Endothelial cell of umbilical vein (primary cell): ENCODE measurements at regions not wholly inside any gene's neighbourhood (a gene's known extent, or its start where the extent isn't known, plus 50 kb on each side); places are given as distances from the start of the nearest gene placed in this dataset.

ENCODE experiments used
- BruUV-seq: library from RNA; stranded (reverse); fragments of 400-500 nt; replicated peaks from 2 replicates; lab custom pipeline; 2021; lab: Mats Ljungman, UMichigan
- CTCF ChIA-PET: fragments of 300-600, 350-600 bp; sonication (Branson Sonifier 250); formaldehyde crosslinking; loops from one replicate; lab custom pipeline; 2021; ENCODE audit warnings: antibody characterized with exemption, inconsistent platforms; lab: Charles Lee
- POLR2A ChIA-PET: fragments of 300-600, 350-600 bp; sonication (Branson Sonifier 250); formaldehyde crosslinking; loops from one replicate; lab custom pipeline; 2021; ENCODE audit warnings: antibody characterized with exemption, inconsistent platforms; lab: Charles Lee
- DNase-seq: peaks from one replicate; pipeline ENCODE4 v3.0.0-alpha.2; 2011; ENCODE audit warnings: low read depth, low spot score
- FAIRE-seq: peaks from 2 replicates; lab custom pipeline; 2011; peaks lifted over from hg19 to GRCh38; lab: Jason Lieb, UNC
- H2AFZ ChIP-seq: 2 replicates; pipeline ENCODE4 v1.6.0; 2012; ENCODE audit warnings: low read depth, low read length, control low read depth, inconsistent platforms
- H3K27ac ChIP-seq: 2 replicates; pipeline ENCODE4 v1.5.1; 2011; ENCODE audit warnings: low read depth, mild to moderate bottlenecking, control low read depth, low read length, moderate library complexity; ENCODE audit not compliant: insufficient read depth
- H3K27me3 ChIP-seq, 2 experiments: 2 replicates each; pipeline versions ENCODE4 v1.6.0 to v1.6.1; 2011; ENCODE audit warnings: low read length in 2 of 2, mixed read lengths in 1 of 2; ENCODE audit not compliant: control insufficient read depth in 2 of 2, insufficient read depth in 2 of 2
- H3K36me3 ChIP-seq, 2 experiments: 2 replicates in 1 of 2; 3 replicates in 1 of 2; pipeline ENCODE4 v1.5.1; 2011; ENCODE audit warnings: low read length in 2 of 2, mild to moderate bottlenecking in 1 of 2, moderate library complexity in 1 of 2; ENCODE audit not compliant: control insufficient read depth in 2 of 2, insufficient read depth in 2 of 2; ENCODE audit errors: extremely low read depth in 1 of 2
- H3K4me1 ChIP-seq: 3 replicates; pipeline ENCODE4 v1.5.1; 2011; ENCODE audit warnings: mild to moderate bottlenecking, low read length; ENCODE audit not compliant: control insufficient read depth, insufficient read depth; ENCODE audit errors: extremely low read depth
- H3K4me2 ChIP-seq: 2 replicates; pipeline ENCODE4 v1.6.1; 2011; ENCODE audit warnings: low read length, control low read depth, mixed read lengths; ENCODE audit not compliant: insufficient read depth
- H3K4me3 ChIP-seq, 3 experiments: fragments of 200-600 bp in 1 of 3; sonication (generic), shearing (Covaris generic) in 1 of 3; replicated peaks in 1 of 3; 2 replicates each; pipeline ENCODE4 v1.5.1; 2011 to 2016; ENCODE audit warnings: control low read depth in 3 of 3, low read length in 3 of 3, mild to moderate bottlenecking in 2 of 3, inconsistent platforms in 1 of 3, low read depth in 1 of 3, moderate library complexity in 1 of 3; ENCODE audit not compliant: insufficient read depth in 1 of 3
- H3K79me2 ChIP-seq: 2 replicates; pipeline ENCODE4 v1.6.0; 2012; ENCODE audit warnings: low read length, inconsistent platforms; ENCODE audit not compliant: control insufficient read depth, insufficient read depth
- H3K9ac ChIP-seq: replicated peaks from 2 replicates; pipeline ENCODE3; 2011; ENCODE audit warnings: low read length, control low read depth; ENCODE audit not compliant: insufficient read depth; ENCODE audit errors: extremely low read depth
- H3K9me1 ChIP-seq: replicated peaks from 3 replicates; pipeline ENCODE4 v1.6.0; 2011; ENCODE audit warnings: mild to moderate bottlenecking, low read length; ENCODE audit not compliant: control insufficient read depth, insufficient read depth; ENCODE audit errors: extremely low read depth
- H3K9me3 ChIP-seq: replicated peaks from 2 replicates; pipeline ENCODE4 v1.5.1; 2012; ENCODE audit warnings: low read length, inconsistent platforms; ENCODE audit not compliant: control insufficient read depth, insufficient read depth
- H4K20me1 ChIP-seq: replicated peaks from 2 replicates; pipeline ENCODE3; 2011; ENCODE audit warnings: mild to moderate bottlenecking, low read length; ENCODE audit not compliant: control insufficient read depth, insufficient read depth; ENCODE audit errors: extremely low read depth
- EZH2 ChIP-seq: IDR thresholded peaks from 2 replicates; pipeline ENCODE4 v1.6.1; 2012; ENCODE audit warnings: borderline replicate concordance, low read depth, mild to moderate bottlenecking, moderate library complexity, low read length, inconsistent platforms; ENCODE audit not compliant: severe bottlenecking
- FOS ChIP-seq: IDR thresholded peaks from 2 replicates; pipeline ENCODE4 v1.6.1; 2011; ENCODE audit warnings: mild to moderate bottlenecking, low read length, moderate library complexity, borderline replicate concordance; ENCODE audit not compliant: insufficient read depth
- GATA2 ChIP-seq: IDR thresholded peaks from 2 replicates; pipeline ENCODE4 v1.7.0; 2011; ENCODE audit warnings: low read depth, mild to moderate bottlenecking, moderate library complexity, mixed read lengths, low read length; ENCODE audit not compliant: insufficient read length, insufficient read depth
- JUN ChIP-seq: IDR thresholded peaks from 2 replicates; pipeline ENCODE4 v1.6.1; 2011; ENCODE audit warnings: borderline replicate concordance, low read depth; ENCODE audit not compliant: insufficient read length, insufficient read depth
- MAX ChIP-seq: IDR thresholded peaks from 2 replicates; pipeline ENCODE4 v1.6.1; 2011; ENCODE audit not compliant: insufficient read depth, insufficient read length
- MYC ChIP-seq: IDR thresholded peaks from one replicate; pipeline ENCODE4 v1.6.1; 2011; ENCODE audit warnings: mild to moderate bottlenecking, low read depth, low read length
- POLR2A ChIP-seq: IDR thresholded peaks from 2 replicates; pipeline ENCODE4 v1.6.1; 2012; ENCODE audit warnings: low read depth, mild to moderate bottlenecking, control low read depth, low read length
- POLR2AphosphoS5 ChIP-seq: IDR thresholded peaks from 2 replicates; pipeline ENCODE4 v1.6.1; 2012; ENCODE audit warnings: low read depth, mild to moderate bottlenecking, control low read depth, low read length, moderate library complexity; ENCODE audit not compliant: insufficient read depth
- dilution Hi-C: fragments of 300-500 bp; cut with MboI; formaldehyde crosslinking; loops from one replicate; pipeline ENCODE4 v1.15.0; 2019; ENCODE audit warnings: low sequenced_read_pairs; ENCODE audit not compliant: extremely low pct_ligation_motif_present
- intact Hi-C: fragments of 100-400 bp; cut with micrococcal nuclease; formaldehyde crosslinking; loops from one replicate; pipeline ENCODE4 v1.10.0; 2022
- TF ChIP-seq, protein P1 (sequence below), 2 donors: IDR thresholded peaks; 1 replicate in 1 of 2; 2 replicates in 1 of 2; pipeline ENCODE4 v1.5.1; 2011; ENCODE audit warnings: low read length in 2 of 2, mild to moderate bottlenecking in 2 of 2, moderate library complexity in 2 of 2, control low read depth in 1 of 2, inconsistent platforms in 1 of 2, low read depth in 1 of 2; ENCODE audit not compliant: insufficient read depth in 1 of 2; ENCODE audit errors: extremely low read depth in 1 of 2

DNA sequence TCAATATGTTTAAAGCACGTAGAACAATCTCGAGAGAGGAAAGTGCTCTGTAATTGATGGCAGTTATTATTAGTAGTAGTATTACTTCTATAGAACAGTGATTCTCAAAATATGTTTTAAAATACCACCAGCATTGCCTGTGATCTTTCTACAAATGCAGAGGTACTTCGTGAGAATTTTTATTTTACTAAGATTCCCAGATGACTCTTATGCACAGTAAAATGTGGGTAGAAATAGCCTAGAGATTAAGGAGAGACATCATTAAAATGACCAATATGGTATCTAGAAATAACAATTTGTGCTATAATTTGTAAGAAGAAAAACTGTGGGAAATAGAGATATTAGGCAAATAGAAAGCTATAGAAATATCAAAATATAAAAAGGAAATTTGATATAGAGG, 157.9 kb downstream of the SUCNR1 start:
- dilution Hi-C loops, result no loop called here
- Histone ChIP-seq H3K36me3 (no peaks in the 10 kb centered on the region), H3K9me3 (no peaks in the 10 kb centered on the region), H3K4me3 (no peak overlapping the region), H2AFZ (no peak overlapping the region), H3K4me2 (no peak overlapping the region), H3K9ac (no peak overlapping the region), H3K79me2 (no peaks in the 10 kb centered on the region), H3K9me1 (no peaks in the 10 kb centered on the region), H3K4me1 (peaks cover 14% of the 10 kb centered on the region), H3K27ac (no peak overlapping the region), H4K20me1 (no peaks in the 10 kb centered on the region), H3K27me3 (no peaks in the 10 kb centered on the region)
- POLR2A ChIA-PET, result no interaction called here
- TF ChIP-seq EZH2 (no peak), JUN (no peak), POLR2AphosphoS5 (no peak), GATA2 (no peak), MYC (no peak), POLR2A (no peak), FOS (no peak), MAX (no peak)
- TF ChIP-seq, protein P1, sequence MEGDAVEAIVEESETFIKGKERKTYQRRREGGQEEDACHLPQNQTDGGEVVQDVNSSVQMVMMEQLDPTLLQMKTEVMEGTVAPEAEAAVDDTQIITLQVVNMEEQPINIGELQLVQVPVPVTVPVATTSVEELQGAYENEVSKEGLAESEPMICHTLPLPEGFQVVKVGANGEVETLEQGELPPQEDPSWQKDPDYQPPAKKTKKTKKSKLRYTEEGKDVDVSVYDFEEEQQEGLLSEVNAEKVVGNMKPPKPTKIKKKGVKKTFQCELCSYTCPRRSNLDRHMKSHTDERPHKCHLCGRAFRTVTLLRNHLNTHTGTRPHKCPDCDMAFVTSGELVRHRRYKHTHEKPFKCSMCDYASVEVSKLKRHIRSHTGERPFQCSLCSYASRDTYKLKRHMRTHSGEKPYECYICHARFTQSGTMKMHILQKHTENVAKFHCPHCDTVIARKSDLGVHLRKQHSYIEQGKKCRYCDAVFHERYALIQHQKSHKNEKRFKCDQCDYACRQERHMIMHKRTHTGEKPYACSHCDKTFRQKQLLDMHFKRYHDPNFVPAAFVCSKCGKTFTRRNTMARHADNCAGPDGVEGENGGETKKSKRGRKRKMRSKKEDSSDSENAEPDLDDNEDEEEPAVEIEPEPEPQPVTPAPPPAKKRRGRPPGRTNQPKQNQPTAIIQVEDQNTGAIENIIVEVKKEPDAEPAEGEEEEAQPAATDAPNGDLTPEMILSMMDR (IDR thresholded peaks at IDR 0.05; ENCODE audit: extremely low read depth in 1 of 2, insufficient read depth in 1 of 2, low read depth in 1 of 2, low read length in 2 of 2), result no peak
- intact Hi-C loops, result no loop called here
- DNase-seq, result no peak
- CTCF ChIA-PET, result interaction anchor here (1.7 to 2.0 kb wide), 2 partner anchors 27 to 41 kb away, joined by 3 to 5 read pairs; no protein-coding TSS in a partner anchor
- no TSS peak for BruUV-seq
- FAIRE-seq, result no peak
